Middle frontal gyrus (tissue), 1 donor: ENCODE measurements at regions not wholly inside any gene's neighbourhood (a gene's known extent, or its start where the extent isn't known, plus 50 kb on each side); places are given as distances from the start of the nearest gene placed in this dataset.

Source experiments
- DNase-seq: peaks from one replicate; pipeline ENCODE4 v3.0.0-alpha.2; 2015; ENCODE audit warnings: low spot score; ENCODE audit errors: extremely low spot score

GRCh38 chr21:43276811-43277210, 108.0 kb downstream of the CRYAA start:
- DNase-seq = no peak

- peak; percentile 62 for DNase-seq
These were observed 106.8 kb downstream of the CRYAA start for GRCh38 chr21:43275421-43276211.

- DNase-seq = no peak
These were observed 106.1 kb downstream of the CRYAA start for GRCh38 chr21:43274946-43275310.

- DNase-seq = no peak
These were observed 105.5 kb downstream of the CRYAA start for GRCh38 chr21:43274022-43274945.

- DNase-seq = no peak
These were observed 104.9 kb downstream of the CRYAA start for GRCh38 chr21:43273708-43274021.

- DNase-seq = no peak
These were observed 104.4 kb downstream of the CRYAA start for GRCh38 chr21:43273016-43273707.

GRCh38 chr21:43272591-43272990, 103.8 kb downstream of the CRYAA start:
- DNase-seq = no peak

- DNase-seq = no peak
These were observed 102.7 kb downstream of the CRYAA start for GRCh38 chr21:43271452-43272020.

- DNase-seq = no peak
These were observed 102.0 kb downstream of the CRYAA start for GRCh38 chr21:43270800-43271301.

- no peak for DNase-seq
These were observed 101.3 kb downstream of the CRYAA start for GRCh38 chr21:43269957-43270705.

- DNase-seq = no peak
These were observed 100.6 kb downstream of the CRYAA start for GRCh38 chr21:43269440-43269839.

- DNase-seq = no peak
These were observed 100.0 kb downstream of the CRYAA start for GRCh38 chr21:43268804-43269186.

- no peak for DNase-seq
These were observed 99.4 kb downstream of the CRYAA start for GRCh38 chr21:43268086-43268803.

- DNase-seq = no peak
These were observed 98.7 kb downstream of the CRYAA start for GRCh38 chr21:43267391-43268085.

- no peak for DNase-seq
These were observed 97.7 kb downstream of the CRYAA start for GRCh38 chr21:43266534-43266933.

GRCh38 chr21:43262427-43262826, 93.6 kb downstream of the CRYAA start:
- DNase-seq = no peak
